GM19328 (cell line): ENCODE measurements at regions not wholly inside any gene's neighbourhood (a gene's known extent, or its start where the extent isn't known, plus 50 kb on each side); places are given as distances from the start of the nearest gene placed in this dataset.

ENCODE experiments used
- ATAC-seq: cut with Tn5 transposase; IDR thresholded peaks from one replicate; pipeline ENCODE4 v1.9.1; 2021; ENCODE audit warnings: mild to moderate bottlenecking, moderate library complexity; ENCODE audit not compliant: unreplicated experiment

GRCh38 chr12:105738051-105738450 is 400.7 kb downstream of the NUAK1 start:
- ATAC-seq: no peak

DNA sequence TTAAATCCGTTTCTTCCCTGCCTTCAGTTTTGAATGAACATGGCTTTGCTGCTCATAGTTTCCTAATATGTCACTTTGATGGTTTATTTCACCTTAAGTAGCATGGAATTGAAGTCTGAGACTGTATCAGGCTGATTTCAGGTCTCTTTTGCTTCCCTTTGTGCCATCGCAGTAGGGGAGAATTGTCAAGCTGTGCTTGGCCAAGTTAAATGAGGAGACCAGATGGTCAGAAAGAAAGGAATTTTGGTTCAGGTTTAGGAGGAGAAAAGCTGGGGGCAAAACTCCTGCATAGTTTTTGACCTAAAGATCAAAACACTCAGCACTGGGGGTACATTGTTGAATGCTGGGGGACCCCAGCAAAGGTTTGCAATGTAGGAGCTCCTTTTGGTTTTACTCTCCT is 398.4 kb downstream of the NUAK1 start:
- no peak for ATAC-seq

DNA sequence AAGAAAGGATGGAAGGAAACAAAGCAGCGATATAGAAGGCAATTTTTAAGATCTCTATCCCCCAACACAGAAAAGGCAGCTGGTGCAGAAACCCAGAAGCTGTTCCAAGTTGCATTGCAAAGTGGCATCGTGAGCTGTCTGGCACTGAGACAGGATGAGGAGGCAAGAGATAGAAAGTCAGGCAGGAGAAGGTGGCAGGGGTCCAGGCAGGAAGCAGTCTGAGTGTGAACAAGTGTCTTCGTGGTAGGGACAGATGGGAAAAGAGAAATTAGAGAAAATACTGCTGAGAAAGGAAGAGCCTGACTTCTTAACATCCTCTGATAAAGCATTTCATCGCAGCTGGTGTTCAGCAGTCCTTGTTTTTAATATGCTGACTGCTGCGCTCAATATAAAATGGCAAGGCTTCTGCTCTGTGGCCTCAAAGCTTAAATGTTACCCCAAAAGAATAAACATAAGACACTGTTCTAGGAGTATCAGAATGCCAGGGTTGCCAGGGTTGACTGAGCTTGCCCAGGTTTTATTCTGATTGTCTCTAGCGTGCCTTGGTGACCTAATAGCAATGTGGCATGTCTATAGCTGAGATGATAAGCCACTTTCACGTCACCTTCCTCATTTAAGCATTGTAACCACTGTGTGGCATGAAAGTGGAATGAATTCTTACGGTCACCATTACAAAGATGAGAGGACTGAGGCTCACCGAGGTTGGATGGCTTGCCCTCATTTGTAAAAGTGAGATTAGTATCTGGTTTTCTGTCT is 397.6 kb downstream of the NUAK1 start:
- ATAC-seq: no peak

DNA sequence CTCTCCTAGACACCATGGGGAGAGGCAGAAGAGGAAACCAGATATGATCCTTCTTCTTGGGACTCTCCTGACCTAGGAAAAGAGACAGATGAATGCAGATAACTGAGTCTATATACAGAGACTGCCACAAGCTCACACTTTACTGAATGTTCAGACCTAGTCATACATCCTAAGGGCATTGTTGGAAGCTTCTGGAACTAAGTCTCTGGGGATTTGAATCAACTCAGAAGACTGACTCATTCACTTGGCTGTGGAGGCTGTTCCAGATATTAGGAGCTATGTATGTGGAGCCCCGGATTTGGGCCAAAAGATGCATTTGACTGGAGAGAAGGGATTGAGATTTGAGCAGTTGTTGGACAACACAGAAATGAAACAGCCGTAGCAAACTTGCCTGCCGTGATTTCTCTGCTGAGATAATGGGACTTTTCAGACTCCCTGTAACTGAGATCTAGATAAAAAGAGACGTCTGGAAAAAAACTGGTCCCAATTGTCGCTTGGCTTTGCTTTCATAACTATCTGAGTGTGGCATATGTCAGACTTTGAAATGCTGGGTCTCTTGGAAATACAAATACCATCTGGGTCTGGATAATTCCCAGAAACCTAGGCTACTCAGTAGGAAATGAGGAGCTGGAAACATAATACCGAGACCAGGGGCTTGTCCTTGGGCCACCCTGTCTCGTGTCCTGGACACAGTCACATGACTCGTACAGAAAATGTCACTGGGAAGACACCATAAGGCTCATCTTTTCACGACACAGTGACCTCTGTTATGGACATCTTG is 396.8 kb downstream of the NUAK1 start:
- ATAC-seq: no peak

DNA sequence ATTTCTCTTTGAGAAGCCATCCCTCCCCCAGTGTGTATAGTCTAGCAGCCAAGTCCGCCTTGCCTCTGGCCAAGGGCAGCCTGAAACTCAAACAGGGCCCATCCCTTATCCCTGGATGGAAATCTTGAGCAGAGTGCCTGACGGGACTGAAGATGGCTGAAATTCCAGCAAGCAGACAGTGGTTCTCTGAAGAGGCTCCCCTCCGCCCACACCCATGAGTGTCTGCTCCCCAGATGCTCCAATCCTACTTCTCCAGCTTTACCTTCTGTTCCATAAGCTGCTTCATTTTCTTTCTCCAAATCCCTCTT is 396.2 kb downstream of the NUAK1 start:
- ATAC-seq: no peak

DNA sequence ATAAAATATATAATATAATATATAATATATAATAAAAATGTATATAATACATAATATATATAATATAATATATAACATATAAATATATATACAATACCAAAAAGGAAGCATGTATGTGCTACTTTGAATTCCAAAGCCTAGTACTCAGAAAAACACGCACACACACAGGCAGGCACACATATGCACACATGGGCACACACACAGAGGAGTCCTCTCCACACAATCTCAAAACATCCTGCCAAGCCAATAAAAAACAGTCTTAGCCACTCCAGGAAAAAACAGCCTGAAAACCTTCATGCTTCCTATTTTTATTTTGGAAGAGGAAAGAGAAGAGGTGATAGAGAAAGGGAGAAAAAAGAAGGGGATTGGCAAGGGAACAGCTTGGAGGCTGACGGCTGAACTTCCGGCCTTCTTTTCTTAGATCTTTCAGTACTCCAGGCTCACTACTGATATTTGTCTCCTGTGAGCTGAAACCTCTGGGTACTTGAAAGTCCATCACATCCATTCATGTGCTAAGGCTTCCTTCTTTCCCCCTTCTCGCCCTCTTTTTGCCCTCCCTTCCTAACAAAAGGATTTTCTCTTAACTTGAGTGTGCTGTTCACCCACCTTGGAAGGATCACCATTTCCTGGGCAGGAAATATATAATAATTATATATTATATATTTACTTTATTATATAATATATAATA is 394.2 kb downstream of the NUAK1 start:
- no peak for ATAC-seq

GRCh38 chr12:105745811-105746210 is 392.9 kb downstream of the NUAK1 start:
- ATAC-seq: no peak

DNA sequence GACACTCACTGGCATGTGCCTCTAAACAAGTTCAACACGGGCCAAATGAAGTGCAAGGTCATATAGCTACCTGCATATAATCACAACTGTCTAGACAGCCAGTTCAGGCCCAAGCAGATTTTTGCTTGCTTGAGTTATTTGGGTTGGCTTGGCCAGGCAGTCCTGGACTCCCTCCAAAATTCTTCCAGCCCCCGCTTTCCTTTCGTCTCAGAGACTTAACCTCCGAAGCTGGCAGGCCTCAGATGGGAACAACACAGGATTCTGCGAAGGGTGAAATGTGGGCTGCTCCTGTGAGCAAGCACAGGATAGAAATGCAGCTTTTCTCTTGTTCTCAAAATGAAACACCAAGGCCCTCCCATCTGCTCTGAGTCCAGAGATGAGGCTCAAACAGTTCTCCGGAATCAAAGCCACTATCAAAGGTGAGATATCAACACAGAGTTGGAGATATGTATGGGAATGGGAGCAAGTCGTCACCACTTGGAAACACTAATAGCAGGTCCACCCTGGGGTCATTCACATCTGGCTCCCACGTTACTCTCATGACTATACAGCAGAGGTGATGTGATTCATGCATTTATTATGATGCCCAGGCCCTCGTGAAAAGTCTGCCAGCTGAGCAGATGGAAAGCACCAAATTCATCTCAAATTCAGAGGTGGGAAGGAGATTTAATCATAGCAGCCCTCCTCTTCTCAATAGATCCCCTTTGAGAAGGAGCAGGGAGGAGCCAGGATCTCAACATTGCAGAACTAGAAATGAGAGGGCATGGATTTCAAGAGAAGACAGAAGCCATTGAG is 389.8 kb downstream of the NUAK1 start:
- ATAC-seq: no peak

- ATAC-seq: no peak
Measured at GRCh38 chr12:105750096-105750495, 388.7 kb downstream of the NUAK1 start.

DNA sequence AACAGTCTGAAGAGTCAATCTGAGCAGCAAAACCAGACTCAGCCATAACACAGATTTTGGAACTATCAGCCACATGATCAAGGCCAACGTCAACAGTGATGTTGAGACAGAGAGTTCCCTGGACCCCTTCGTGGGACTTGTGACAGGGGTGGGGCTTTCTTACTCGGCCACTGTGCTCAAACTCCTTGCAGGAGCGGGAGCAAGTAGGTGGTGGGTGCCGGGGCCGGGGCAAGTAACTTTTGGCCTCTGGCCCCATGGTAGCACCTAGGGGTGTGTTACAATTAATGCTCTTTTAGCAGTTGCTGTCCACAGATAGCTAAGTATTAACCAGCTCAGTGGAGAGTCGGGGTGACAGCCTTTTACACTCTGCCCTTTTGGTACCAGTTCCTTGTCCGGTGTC is 384.4 kb downstream of the NUAK1 start:
- no peak for ATAC-seq

GRCh38 chr12:105756961-105757360 is 381.8 kb downstream of the NUAK1 start:
- ATAC-seq: no peak

- no peak for ATAC-seq
Measured at GRCh38 chr12:105759149-105759548, 379.6 kb downstream of the NUAK1 start.

DNA sequence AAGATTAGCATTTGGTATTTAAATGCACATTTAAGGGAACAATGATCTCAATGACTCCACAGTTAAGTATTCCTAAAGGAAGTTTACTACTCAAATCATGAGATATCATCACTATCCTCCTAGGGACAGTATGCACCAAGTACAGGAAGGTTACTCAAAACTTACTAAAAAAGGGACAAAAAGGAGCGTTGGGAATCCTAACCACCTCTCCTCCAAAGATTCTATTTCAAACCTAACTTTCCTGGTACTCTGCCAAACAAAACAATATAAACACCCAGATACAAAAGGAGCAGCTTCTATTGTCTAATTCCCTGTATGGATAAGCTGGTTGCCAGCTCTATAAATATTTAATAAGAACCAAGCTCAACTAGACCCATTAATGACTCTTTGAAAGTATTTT is 377.7 kb downstream of the NUAK1 start:
- no peak for ATAC-seq

GRCh38 chr12:105764216-105764835 is 374.4 kb downstream of the NUAK1 start:
- ATAC-seq: no peak

DNA sequence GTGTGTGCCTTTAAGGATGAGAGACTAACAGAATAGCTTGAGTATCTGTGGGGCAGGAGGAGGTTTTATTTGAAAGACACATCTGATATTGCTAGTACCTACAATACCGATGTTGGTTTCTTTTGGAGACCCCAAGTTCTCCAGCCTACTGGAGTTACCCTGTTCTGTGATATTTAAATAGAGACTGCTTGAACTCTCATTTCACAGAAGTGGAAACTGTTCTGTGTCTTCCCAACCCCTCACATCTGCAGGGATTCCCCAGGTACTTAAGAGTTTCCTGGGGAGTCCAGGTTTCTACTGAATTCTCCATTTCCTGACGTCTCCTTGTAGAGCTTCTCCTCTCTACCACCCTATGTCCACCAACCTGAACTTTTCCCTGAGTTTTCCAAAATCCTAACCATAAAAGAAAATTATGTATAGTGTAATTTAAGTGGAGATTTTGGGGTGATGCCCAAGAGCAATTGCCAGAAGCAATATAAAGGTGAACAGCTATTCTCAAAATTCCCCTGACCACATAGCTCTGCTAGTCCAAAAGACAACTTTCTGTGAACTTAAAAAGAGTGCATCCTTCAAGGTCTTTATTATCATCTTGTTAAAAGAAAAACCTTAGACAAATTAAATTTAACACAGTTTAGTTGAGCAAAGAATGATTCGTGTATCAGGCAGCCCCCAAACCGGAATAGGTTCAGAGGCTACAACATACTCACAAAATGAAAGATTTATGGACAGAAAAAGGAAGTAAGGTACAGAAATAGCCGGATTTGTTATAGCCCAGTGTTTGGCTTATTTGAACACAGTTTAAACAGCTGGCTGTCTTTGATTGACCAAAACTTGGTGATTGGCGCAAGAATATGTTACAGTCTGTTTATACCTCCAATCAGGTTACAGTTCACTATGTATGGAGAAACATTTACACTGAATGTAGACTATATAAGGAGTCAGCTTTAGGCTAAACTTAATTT is 373.4 kb downstream of the NUAK1 start:
- ATAC-seq: no peak

- ATAC-seq: no peak
Measured at GRCh38 chr12:105766029-105766428, 372.7 kb downstream of the NUAK1 start.

DNA sequence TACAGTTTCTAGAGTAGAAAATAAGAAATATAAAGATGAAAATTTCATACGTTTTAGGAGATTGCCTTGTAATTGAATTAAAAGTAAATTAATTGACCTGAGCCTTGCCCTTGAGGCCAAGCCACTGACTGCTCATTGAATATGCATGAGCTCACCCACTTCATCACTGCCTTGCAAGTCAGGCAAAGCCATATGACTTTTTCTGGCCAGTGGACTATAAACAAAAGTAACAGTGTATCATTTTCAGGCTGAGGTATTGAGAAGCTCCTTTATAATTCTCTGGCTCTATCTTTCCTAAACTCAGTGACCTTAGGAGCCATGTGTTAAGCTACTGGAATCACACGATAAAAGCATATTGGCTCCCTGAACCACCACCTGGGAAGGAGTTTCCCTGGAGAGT is 369.3 kb downstream of the NUAK1 start:
- no peak for ATAC-seq

GRCh38 chr12:105773471-105773870 is 365.3 kb downstream of the NUAK1 start:
- ATAC-seq: no peak

DNA sequence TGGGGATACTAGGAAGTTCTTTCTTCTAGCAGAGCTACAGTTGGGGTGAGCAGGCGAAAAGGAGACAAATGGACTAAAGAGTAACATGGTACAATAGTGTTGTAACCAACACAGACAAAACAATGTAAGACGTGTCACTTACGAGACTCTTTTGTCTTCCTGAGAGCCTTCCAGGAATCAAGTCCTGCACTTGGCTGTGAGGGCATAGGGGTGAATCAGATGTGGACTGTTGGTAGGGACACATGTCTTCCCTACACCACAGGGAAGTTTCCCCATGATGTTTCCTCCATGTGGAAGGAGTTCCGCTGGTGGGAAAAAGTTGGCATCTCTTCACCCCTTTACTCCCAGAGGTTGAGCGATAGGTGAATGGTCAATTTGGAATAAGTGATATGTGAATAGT is 364.7 kb downstream of the NUAK1 start:
- ATAC-seq: no peak

- no peak for ATAC-seq
Measured at GRCh38 chr12:105775343-105775742, 363.4 kb downstream of the NUAK1 start.
